ENCODE measurements at regions not wholly inside any gene's neighbourhood (a gene's known extent, or its start where the extent isn't known, plus 50 kb on each side); places are given as distances from the start of the nearest gene placed in this dataset.

DNA sequence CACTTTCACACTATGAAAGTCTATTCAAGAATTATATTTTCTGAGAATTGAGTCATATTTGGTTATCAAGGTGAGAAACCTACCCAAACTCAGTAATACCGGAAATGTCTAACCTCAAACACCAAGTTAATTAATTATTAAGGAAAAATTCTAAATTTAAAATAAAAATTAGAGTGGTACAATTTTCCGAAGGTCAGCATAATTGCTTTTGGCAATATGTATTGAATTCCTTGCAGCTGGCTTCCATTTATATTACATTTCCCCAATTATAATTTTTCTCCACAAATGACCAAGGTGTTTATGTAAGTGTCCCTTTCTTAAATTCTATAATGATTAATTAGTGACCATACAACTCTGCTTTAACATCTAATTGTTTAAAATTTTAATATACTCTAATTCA, 316.0 kb upstream of the IRAK1BP1 start:
- Histone ChIP-seq H3K27ac (ENCODE audit: insufficient read depth, low read length) (no peak overlapping the region), H3K36me3 (ENCODE audit: control insufficient read depth, insufficient read depth, low read length) (no peaks in the 10 kb centered on the region), H4K8ac (ENCODE audit: low read depth in 2 of 2, low read length in 2 of 2) (no peak overlapping the region), H2BK120ac (ENCODE audit: low read depth, low read length) (no peak overlapping the region), H3K56ac (ENCODE audit: extremely low read depth, insufficient read depth, low read length) (no peak overlapping the region), H3K14ac (replicated peaks; ENCODE audit: low read depth, low read length) (no peak overlapping the region), H3K4me1 (ENCODE audit: control insufficient read depth, insufficient read depth, low read length) (no peaks in the 10 kb centered on the region; the same call in 1 of the 2 replicates), H2AFZ (replicated peaks; ENCODE audit: low read length, poor library complexity) (no peak overlapping the region), H3K23ac (ENCODE audit: low read depth, low read length) (no peak overlapping the region), H4K91ac (ENCODE audit: insufficient read depth, low read depth, low read length) (no peak overlapping the region), H4K20me1 (ENCODE audit: insufficient read depth, low read length) (no peaks in the 10 kb centered on the region), H3K9me1 (ENCODE audit: insufficient read depth, low read length) (0 out of 2 replicates have a peak, but pooled peaks cover 2% of the 10 kb centered on the region), H2BK5ac (ENCODE audit: low read depth, low read length, poor library complexity, severe bottlenecking) (no peak overlapping the region), H3K27me3 (ENCODE audit: control insufficient read depth, insufficient read depth, low read length) (no peaks in the 10 kb centered on the region), H2BK20ac (ENCODE audit: low read depth, low read length) (no peak overlapping the region), H3K79me1 (ENCODE audit: low read depth in 1 of 2, low read length in 2 of 2) (no peaks in the 10 kb centered on the region), H2BK15ac (ENCODE audit: low read depth, low read length) (no peak overlapping the region), H3K9me3 (ENCODE audit: control insufficient read depth, insufficient read depth, low read length) (peaks cover 3% of the 10 kb centered on the region), H3K18ac (ENCODE audit: low read depth, low read length) (no peak overlapping the region), H2AK5ac (ENCODE audit: low read depth, low read length) (no peak overlapping the region), H3K4me2 (ENCODE audit: low read depth, low read length) (no peak overlapping the region), H3K4me3 (ENCODE audit: insufficient read depth, low read depth, low read length) (no peak overlapping the region), H3K4ac (ENCODE audit: low read depth, low read length) (no peak overlapping the region), H3K9ac (ENCODE audit: low read depth, low read length) (no peak overlapping the region), H4K5ac (ENCODE audit: low read depth, low read length) (no peak overlapping the region), H2AK9ac (replicated peaks; ENCODE audit: low read depth, low read length, poor library complexity) (no peak overlapping the region)
- TF ChIP-seq, protein P1, sequence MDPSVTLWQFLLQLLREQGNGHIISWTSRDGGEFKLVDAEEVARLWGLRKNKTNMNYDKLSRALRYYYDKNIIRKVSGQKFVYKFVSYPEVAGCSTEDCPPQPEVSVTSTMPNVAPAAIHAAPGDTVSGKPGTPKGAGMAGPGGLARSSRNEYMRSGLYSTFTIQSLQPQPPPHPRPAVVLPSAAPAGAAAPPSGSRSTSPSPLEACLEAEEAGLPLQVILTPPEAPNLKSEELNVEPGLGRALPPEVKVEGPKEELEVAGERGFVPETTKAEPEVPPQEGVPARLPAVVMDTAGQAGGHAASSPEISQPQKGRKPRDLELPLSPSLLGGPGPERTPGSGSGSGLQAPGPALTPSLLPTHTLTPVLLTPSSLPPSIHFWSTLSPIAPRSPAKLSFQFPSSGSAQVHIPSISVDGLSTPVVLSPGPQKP (IDR thresholded peaks at IDR 0.05; ENCODE audit: borderline replicate concordance, low read depth, low read length) = no peak
- peak; percentile 41 for TF ChIP-seq MAFK (IDR thresholded peaks at IDR 0.05; ENCODE audit: low read depth, low read length)
- BruUV-seq (replicated peaks) = no TSS peak
- WGBS, 2 experiments (ENCODE audit: extremely low coverage in 2 of 2, insufficient read length in 1 of 2) = no CpG with 5 or more reads among the region's 2 CpGs
- intact Hi-C loops (cut with micrococcal nuclease) = no loop called here
- POLR2A ChIA-PET (ENCODE audit: unreplicated experiment) = no interaction called here
- CTCF ChIA-PET = no interaction called here
- no peak for DNase-seq
- dilution Hi-C loops (cut with HindIII; ENCODE audit: low sequenced_read_pairs, unreplicated experiment) = no loop called here
- in situ Hi-C loops (cut with MboI; ENCODE audit: low sequenced_read_pairs) = no loop called here
- ATAC-seq (ENCODE audit: low read depth) = no peak

Data from IMR-90 (cell line).